A549 (cell line): ENCODE measurements at regions not wholly inside any gene's neighbourhood (a gene's known extent, or its start where the extent isn't known, plus 50 kb on each side); places are given as distances from the start of the nearest gene placed in this dataset.

Source experiments
- ATAC-seq, 2 experiments: fragments of 200-7000 bp in 1 of 2; fragments of >200 bp in 1 of 2; cut with Nextera tagmentation in 1 of 2; cut with Tn5 transposase in 1 of 2; 3 replicates each; pipeline versions ENCODE4 v1.8.0 to v1.9.1; 2018 to 2020; ENCODE audit warnings: mild to moderate bottlenecking in 1 of 2, moderate library complexity in 1 of 2
- CTCF ChIA-PET: fragments of 300-600 bp; sonication (Branson Sonifier 250); formaldehyde crosslinking; extraction: SDS; loops from one replicate; lab custom pipeline; 2021; ENCODE audit warnings: antibody characterized with exemption, inconsistent platforms; lab: Yijun Ruan, JAX
- POLR2A ChIA-PET: fragments of 350-600 bp; formaldehyde crosslinking; extraction: SDS; loops from one replicate; lab custom pipeline; 2021; ENCODE audit warnings: antibody characterized with exemption, inconsistent platforms; lab: Yijun Ruan, JAX
- DNase-seq, 2 experiments: peaks; one replicate each; pipeline versions ENCODE4 v3.0.0 to v3.0.0-alpha.2; 2011 to 2016; ENCODE audit warnings: low read depth in 1 of 2, low spot score in 1 of 2
- FAIRE-seq: peaks from 2 replicates; lab custom pipeline; 2011; peaks lifted over from hg19 to GRCh38; lab: Jason Lieb, UNC
- H3K27ac ChIP-seq, 2 experiments: fragments of >200 bp; sonication (Bioruptor Twin); formaldehyde crosslinking; 3 replicates each; pipeline ENCODE4 v1.5.1; 2016 to 2017
- H3K4me1 ChIP-seq: fragments of >200 bp; sonication (Bioruptor Twin); formaldehyde crosslinking; 3 replicates; pipeline ENCODE4 v1.6.1; 2016
- H3K4me2 ChIP-seq: fragments of >200 bp; sonication (Bioruptor Twin); formaldehyde crosslinking; 3 replicates; pipeline ENCODE4 v1.6.1; 2016
- H3K4me3 ChIP-seq: fragments of >200 bp; sonication (Bioruptor Twin); formaldehyde crosslinking; 3 replicates; pipeline ENCODE4 v1.5.1; 2016
- H3K9me3 ChIP-seq: fragments of >200 bp; sonication (Bioruptor Twin); formaldehyde crosslinking; 3 replicates; pipeline ENCODE4 v1.6.1; 2016
- BCL3 ChIP-seq: fragments of >200 bp; sonication (Bioruptor Twin); formaldehyde crosslinking; IDR thresholded peaks from 3 replicates; pipeline ENCODE4 v1.6.1; 2016
- BHLHE40 ChIP-seq: IDR thresholded peaks from 2 replicates; pipeline ENCODE4 v1.6.1; 2012; ENCODE audit warnings: low read depth, low read length, inconsistent platforms
- CBX2 ChIP-seq: fragments of 200-600 bp; sonication (generic); IDR thresholded peaks from 2 replicates; pipeline ENCODE4 v1.6.1; 2016; ENCODE audit warnings: low read depth, mild to moderate bottlenecking, borderline replicate concordance
- CBX8 ChIP-seq: fragments of 200-600 bp; sonication (generic); IDR thresholded peaks from 2 replicates; pipeline ENCODE4 v1.6.1; 2016
- CEBPB ChIP-seq, 2 experiments: fragments of >200 bp in 1 of 2; sonication (Bioruptor Twin) in 1 of 2; formaldehyde crosslinking in 1 of 2; IDR thresholded peaks; 2 replicates each; pipeline ENCODE4 v1.6.1; 2012 to 2016
- EHF ChIP-seq: fragments of 250-450 bp; sonication (Bioruptor Pico); IDR thresholded peaks from 2 replicates; pipeline ENCODE4 v1.5.0; 2020; ENCODE audit warnings: mild to moderate bottlenecking
- EP300 ChIP-seq, 2 experiments: fragments of >200 bp; sonication (Bioruptor Twin); formaldehyde crosslinking; IDR thresholded peaks; 2 replicates in 1 of 2; 3 replicates in 1 of 2; pipeline ENCODE4 v1.6.1; 2016 to 2017
- ESRRA ChIP-seq: fragments of 150-350 bp; IDR thresholded peaks from 2 replicates; pipeline ENCODE4 v1.6.1; 2014; ENCODE audit warnings: mild to moderate bottlenecking, low read length, borderline replicate concordance
- FOSL2 ChIP-seq, 2 experiments: fragments of 450-650 bp in 1 of 2; fragments of >200 bp in 1 of 2; sonication (Bioruptor Twin) in 1 of 2; formaldehyde crosslinking; IDR thresholded peaks; 2 replicates each; pipeline versions ENCODE4 v1.5.0 to v1.6.1; 2016 to 2020; ENCODE audit warnings: mild to moderate bottlenecking in 1 of 2, moderate library complexity in 1 of 2
- FOXS1 ChIP-seq: fragments of 250-450 bp; sonication (Bioruptor Pico); IDR thresholded peaks from 2 replicates; pipeline ENCODE4 v1.5.0; 2020; ENCODE audit warnings: mild to moderate bottlenecking, moderate library complexity
- GATA3 ChIP-seq: IDR thresholded peaks from 2 replicates; pipeline ENCODE4 v1.6.1; 2012; ENCODE audit warnings: borderline replicate concordance
- HES2 ChIP-seq: fragments of >200 bp; sonication (Bioruptor Twin); formaldehyde crosslinking; IDR thresholded peaks from 2 replicates; pipeline ENCODE4 v1.6.1; 2016
- HOXB13 ChIP-seq: fragments of 250-450 bp; sonication (Bioruptor Pico); IDR thresholded peaks from 2 replicates; pipeline ENCODE4 v1.5.0; 2020; ENCODE audit warnings: low read depth, mild to moderate bottlenecking, moderate library complexity
- JUN ChIP-seq, 2 experiments: fragments of >200 bp; sonication (Bioruptor Twin); formaldehyde crosslinking; IDR thresholded peaks; 2 replicates in 1 of 2; 3 replicates in 1 of 2; pipeline ENCODE4 v1.6.1; 2016 to 2017
- JUNB ChIP-seq: fragments of >200 bp; sonication (Bioruptor Twin); formaldehyde crosslinking; IDR thresholded peaks from 2 replicates; pipeline ENCODE4 v1.6.1; 2016
- MAX ChIP-seq: IDR thresholded peaks from 2 replicates; pipeline ENCODE4 v1.6.1; 2012
- MYC ChIP-seq: IDR thresholded peaks from 2 replicates; pipeline ENCODE4 v1.6.1; 2012; ENCODE audit warnings: mild to moderate bottlenecking, inconsistent platforms, low read length, improper control_type of control experiment, borderline replicate concordance
- NFE2L2 ChIP-seq: fragments of 150-350 bp; conservative IDR thresholded peaks from 2 replicates; pipeline ENCODE4 v1.6.1; 2014; ENCODE audit warnings: low read length
- NR3C1 ChIP-seq: fragments of >200 bp; sonication (Bioruptor Twin); formaldehyde crosslinking; IDR thresholded peaks from 3 replicates; pipeline ENCODE4 v1.6.1; 2017
- PHF8 ChIP-seq: fragments of 200-600 bp; sonication (generic); IDR thresholded peaks from 2 replicates; pipeline ENCODE4 v1.6.1; 2016; ENCODE audit warnings: low read depth, mild to moderate bottlenecking, antibody characterized with exemption, moderate library complexity, borderline replicate concordance
- POLR2A ChIP-seq: IDR thresholded peaks from 2 replicates; pipeline ENCODE4 v1.6.1; 2012; ENCODE audit warnings: mild to moderate bottlenecking, low read length
- RFX5 ChIP-seq: fragments of 450-650 bp; IDR thresholded peaks from 2 replicates; pipeline ENCODE4 v1.7.1; 2014; ENCODE audit warnings: antibody characterized with exemption, mild to moderate bottlenecking, moderate library complexity
- RNF2 ChIP-seq: fragments of 200-600 bp; sonication (generic); IDR thresholded peaks from 2 replicates; pipeline ENCODE4 v1.6.1; 2016; ENCODE audit warnings: low read depth, mild to moderate bottlenecking, antibody characterized with exemption, moderate library complexity, borderline replicate concordance
- SMC3 ChIP-seq: fragments of >200 bp; sonication (Bioruptor Twin); formaldehyde crosslinking; IDR thresholded peaks from 3 replicates; pipeline ENCODE4 v1.6.1; 2018; ENCODE audit warnings: inconsistent platforms
- SREBF2 ChIP-seq: fragments of 450-650 bp; IDR thresholded peaks from 2 replicates; pipeline ENCODE4 v1.6.1; 2014; ENCODE audit warnings: mild to moderate bottlenecking, moderate library complexity
- USF2 ChIP-seq: fragments of 450-650 bp; IDR thresholded peaks from 2 replicates; pipeline ENCODE4 v1.6.1; 2014; ENCODE audit warnings: antibody characterized with exemption
- ZFP36 ChIP-seq: fragments of 450-650 bp; IDR thresholded peaks from 2 replicates; pipeline ENCODE4 v1.6.1; 2014; ENCODE audit warnings: borderline replicate concordance; ENCODE audit not compliant: partially characterized antibody
- ZNF302 ChIP-seq: fragments of 250-450 bp; sonication (Bioruptor Pico); IDR thresholded peaks from 2 replicates; pipeline ENCODE4 v1.9.0; 2021; ENCODE audit warnings: inconsistent platforms, mild to moderate bottlenecking, moderate library complexity
- ZSCAN20 ChIP-seq: fragments of 250-450 bp; sonication (Bioruptor Pico); IDR thresholded peaks from 2 replicates; pipeline ENCODE4 v1.8.0; 2022; ENCODE audit warnings: mild to moderate bottlenecking, moderate library complexity
- WGBS: methylation state at CpG from one replicate; pipeline ENCODE4 v1.1.6; 2017; ENCODE audit errors: missing lambda C conversion rate; 5-methylcytosine and 5-hydroxymethylcytosine counted together
- TF ChIP-seq, protein P1 (sequence below): fragments of 250-450 bp; sonication (Bioruptor Pico); IDR thresholded peaks from 2 replicates; pipeline ENCODE4 v1.5.0; 2020; ENCODE audit warnings: low read depth, mild to moderate bottlenecking, moderate library complexity
- TF ChIP-seq, protein P2 (sequence below): fragments of 200-600 bp; sonication (generic); IDR thresholded peaks from 2 replicates; pipeline ENCODE4 v1.6.1; 2016; ENCODE audit warnings: antibody characterized with exemption, mild to moderate bottlenecking, moderate library complexity

DNA sequence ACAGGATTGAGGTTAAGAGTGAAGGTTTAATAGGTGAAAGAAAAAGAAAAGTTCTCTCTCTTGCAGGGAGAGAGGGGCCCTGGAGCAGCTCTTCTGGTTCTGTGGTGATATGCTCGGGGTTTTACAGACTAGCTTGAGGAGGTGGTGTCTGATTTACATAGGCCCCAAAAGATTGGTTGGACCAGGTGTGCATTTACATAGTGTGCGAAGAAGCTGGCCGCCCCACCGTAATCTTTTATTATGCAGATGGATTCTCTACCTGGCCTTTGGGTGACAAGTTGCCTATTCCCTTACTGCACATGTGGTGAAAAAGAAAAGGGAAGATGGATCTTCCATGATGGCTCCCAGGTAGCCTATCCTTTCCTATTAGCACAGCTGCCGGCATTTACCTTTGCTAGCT lies 219.9 kb upstream of the GRIA4 start:
- no peak for TF ChIP-seq CBX2
- TF ChIP-seq CBX8: no peak
- TF ChIP-seq NR3C1: no peak
- no peak for TF ChIP-seq PHF8
- TF ChIP-seq, protein P1, sequence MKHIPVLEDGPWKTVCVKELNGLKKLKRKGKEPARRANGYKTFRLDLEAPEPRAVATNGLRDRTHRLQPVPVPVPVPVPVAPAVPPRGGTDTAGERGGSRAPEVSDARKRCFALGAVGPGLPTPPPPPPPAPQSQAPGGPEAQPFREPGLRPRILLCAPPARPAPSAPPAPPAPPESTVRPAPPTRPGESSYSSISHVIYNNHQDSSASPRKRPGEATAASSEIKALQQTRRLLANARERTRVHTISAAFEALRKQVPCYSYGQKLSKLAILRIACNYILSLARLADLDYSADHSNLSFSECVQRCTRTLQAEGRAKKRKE (CRISPR knock-in tag): no peak
- TF ChIP-seq RFX5: no peak
- no peak for TF ChIP-seq MAX
- no peak for TF ChIP-seq FOSL2 (IDR thresholded peaks at IDR 0.05)
- no peak for TF ChIP-seq FOSL2 (CRISPR knock-in tag; IDR thresholded peaks at IDR 0.05)
- TF ChIP-seq, protein P2, sequence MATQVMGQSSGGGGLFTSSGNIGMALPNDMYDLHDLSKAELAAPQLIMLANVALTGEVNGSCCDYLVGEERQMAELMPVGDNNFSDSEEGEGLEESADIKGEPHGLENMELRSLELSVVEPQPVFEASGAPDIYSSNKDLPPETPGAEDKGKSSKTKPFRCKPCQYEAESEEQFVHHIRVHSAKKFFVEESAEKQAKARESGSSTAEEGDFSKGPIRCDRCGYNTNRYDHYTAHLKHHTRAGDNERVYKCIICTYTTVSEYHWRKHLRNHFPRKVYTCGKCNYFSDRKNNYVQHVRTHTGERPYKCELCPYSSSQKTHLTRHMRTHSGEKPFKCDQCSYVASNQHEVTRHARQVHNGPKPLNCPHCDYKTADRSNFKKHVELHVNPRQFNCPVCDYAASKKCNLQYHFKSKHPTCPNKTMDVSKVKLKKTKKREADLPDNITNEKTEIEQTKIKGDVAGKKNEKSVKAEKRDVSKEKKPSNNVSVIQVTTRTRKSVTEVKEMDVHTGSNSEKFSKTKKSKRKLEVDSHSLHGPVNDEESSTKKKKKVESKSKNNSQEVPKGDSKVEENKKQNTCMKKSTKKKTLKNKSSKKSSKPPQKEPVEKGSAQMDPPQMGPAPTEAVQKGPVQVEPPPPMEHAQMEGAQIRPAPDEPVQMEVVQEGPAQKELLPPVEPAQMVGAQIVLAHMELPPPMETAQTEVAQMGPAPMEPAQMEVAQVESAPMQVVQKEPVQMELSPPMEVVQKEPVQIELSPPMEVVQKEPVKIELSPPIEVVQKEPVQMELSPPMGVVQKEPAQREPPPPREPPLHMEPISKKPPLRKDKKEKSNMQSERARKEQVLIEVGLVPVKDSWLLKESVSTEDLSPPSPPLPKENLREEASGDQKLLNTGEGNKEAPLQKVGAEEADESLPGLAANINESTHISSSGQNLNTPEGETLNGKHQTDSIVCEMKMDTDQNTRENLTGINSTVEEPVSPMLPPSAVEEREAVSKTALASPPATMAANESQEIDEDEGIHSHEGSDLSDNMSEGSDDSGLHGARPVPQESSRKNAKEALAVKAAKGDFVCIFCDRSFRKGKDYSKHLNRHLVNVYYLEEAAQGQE: no peak
- TF ChIP-seq JUN (IDR thresholded peaks at IDR 0.05): no peak
- no peak for TF ChIP-seq EHF (CRISPR knock-in tag)
- TF ChIP-seq BHLHE40: no peak
- no peak for TF ChIP-seq MYC
- no peak for TF ChIP-seq HES2
- no peak for TF ChIP-seq GATA3
- TF ChIP-seq USF2: no peak
- TF ChIP-seq JUNB: no peak
- no peak for TF ChIP-seq NFE2L2
- no peak overlapping the region for H3K4me3 ChIP-seq
- no peak for ATAC-seq
- WGBS: 75% methylated on average over 5 of the region's 5 CpGs
- H3K4me2 ChIP-seq: no peak overlapping the region
- ChIA-PET POLR2A (no interaction called here), CTCF (no interaction called here)
- no peaks in the 10 kb centered on the region for H3K9me3 ChIP-seq
- no peak for DNase-seq
- FAIRE-seq: no peak
- no peaks in the 10 kb centered on the region for H3K4me1 ChIP-seq
- H3K27ac ChIP-seq: no peak overlapping the region

- ChIA-PET CTCF (no interaction called here), POLR2A (no interaction called here)
- Histone ChIP-seq H3K27ac (no peak overlapping the region), H3K4me3 (no peak overlapping the region), H3K4me2 (no peak overlapping the region), H3K9me3 (no peaks in the 10 kb centered on the region)
- ATAC-seq (no peak), DNase-seq (no peak), FAIRE-seq (no peak)
- TF ChIP-seq POLR2A (no peak), ZFP36 (no peak), ZSCAN20 (CRISPR knock-in tag) (no peak), CEBPB (IDR thresholded peaks at IDR 0.05) (no peak), GATA3 (no peak), BHLHE40 (no peak), FOXS1 (CRISPR knock-in tag) (no peak), ESRRA (no peak), ZNF302 (no peak), EP300 (IDR thresholded peaks at IDR 0.05) (no peak), NFE2L2 (no peak), BCL3 (no peak), SREBF2 (no peak), RNF2 (no peak), HOXB13 (CRISPR knock-in tag) (no peak), SMC3 (no peak)
- TF ChIP-seq, all 56 proteins: peak for 0
- H3K4me1 ChIP-seq: no peaks in the 10 kb centered on the region
Measured at GRCh38 chr11:105388006-105388405, 221.9 kb upstream of the GRIA4 start.
